ENCODE measurements at regions not wholly inside any gene's neighbourhood (a gene's known extent, or its start where the extent isn't known, plus 50 kb on each side); places are given as distances from the start of the nearest gene placed in this dataset.

DNA sequence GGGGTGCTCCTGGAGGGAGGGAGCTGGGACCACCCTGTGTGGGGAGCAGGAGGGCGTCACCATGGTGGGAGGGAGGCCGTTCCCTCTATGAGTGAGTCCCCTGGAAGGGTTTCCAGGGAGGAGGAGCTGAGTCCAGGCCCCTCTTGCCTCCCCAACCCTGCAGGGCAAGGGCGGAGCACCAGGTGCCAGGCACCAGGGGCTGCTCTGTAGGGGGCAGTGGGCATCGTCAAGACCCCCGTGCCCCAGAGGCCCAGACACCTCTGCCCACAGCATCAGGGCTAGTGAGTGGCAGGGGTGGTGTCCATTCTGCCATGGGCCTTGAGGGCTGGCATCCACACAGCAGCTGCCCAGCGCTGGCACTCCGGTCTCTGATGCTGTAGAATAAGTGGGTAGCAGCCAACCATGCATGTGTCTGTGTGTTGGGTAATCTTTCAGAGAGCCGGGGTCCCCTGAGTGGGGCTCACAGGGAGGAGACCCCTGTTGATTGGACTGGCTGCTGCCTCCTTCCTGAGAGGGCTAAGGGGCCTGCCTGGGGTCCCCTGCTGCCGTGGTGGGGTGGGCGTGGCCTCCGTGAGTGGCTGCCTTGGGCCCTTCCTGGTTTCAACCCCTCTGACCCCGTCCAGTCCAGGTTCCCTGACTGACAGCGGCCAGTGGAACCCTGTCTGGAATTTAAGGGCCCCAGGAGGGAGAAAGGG is 72.7 kb upstream of the RNU6ATAC start:
- H3K4me3 ChIP-seq: no peak overlapping the region
- TF ChIP-seq, protein P1, sequence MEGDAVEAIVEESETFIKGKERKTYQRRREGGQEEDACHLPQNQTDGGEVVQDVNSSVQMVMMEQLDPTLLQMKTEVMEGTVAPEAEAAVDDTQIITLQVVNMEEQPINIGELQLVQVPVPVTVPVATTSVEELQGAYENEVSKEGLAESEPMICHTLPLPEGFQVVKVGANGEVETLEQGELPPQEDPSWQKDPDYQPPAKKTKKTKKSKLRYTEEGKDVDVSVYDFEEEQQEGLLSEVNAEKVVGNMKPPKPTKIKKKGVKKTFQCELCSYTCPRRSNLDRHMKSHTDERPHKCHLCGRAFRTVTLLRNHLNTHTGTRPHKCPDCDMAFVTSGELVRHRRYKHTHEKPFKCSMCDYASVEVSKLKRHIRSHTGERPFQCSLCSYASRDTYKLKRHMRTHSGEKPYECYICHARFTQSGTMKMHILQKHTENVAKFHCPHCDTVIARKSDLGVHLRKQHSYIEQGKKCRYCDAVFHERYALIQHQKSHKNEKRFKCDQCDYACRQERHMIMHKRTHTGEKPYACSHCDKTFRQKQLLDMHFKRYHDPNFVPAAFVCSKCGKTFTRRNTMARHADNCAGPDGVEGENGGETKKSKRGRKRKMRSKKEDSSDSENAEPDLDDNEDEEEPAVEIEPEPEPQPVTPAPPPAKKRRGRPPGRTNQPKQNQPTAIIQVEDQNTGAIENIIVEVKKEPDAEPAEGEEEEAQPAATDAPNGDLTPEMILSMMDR (IDR thresholded peaks at IDR 0.05; ENCODE audit: control extremely low read depth, extremely low read depth): no peak
- H3K36me3 ChIP-seq (ENCODE audit: control insufficient read depth in 4 of 4, insufficient read depth in 4 of 4, low read length in 4 of 4): no peaks in the 10 kb centered on the region
- H3K27ac ChIP-seq (ENCODE audit: low read depth in 1 of 2, low read length in 1 of 2): no peak overlapping the region
- ATAC-seq (ENCODE audit: insufficient read depth, low FRiP score) (peak; percentile 5), DNase-seq (no peak)
- H3K4me1 ChIP-seq (ENCODE audit: control insufficient read depth in 5 of 5, insufficient read depth in 5 of 5, low read length in 5 of 5): peaks cover 0 to 34% (median 10%) of the 10 kb centered on the region in 5 donors
- no peaks in the 10 kb centered on the region for H3K27me3 ChIP-seq (ENCODE audit: control insufficient read depth in 3 of 3, insufficient read depth in 3 of 3, low read length in 2 of 3)
- H3K9me3 ChIP-seq (ENCODE audit: control insufficient read depth in 4 of 4, insufficient read depth in 3 of 4, low read length in 3 of 4): no peaks in the 10 kb centered on the region
- H3K9ac ChIP-seq (ENCODE audit: insufficient read depth in 1 of 2, low read length in 2 of 2): no peak overlapping the region
- 86 to 87% methylated on average over 13 of the region's 13 CpGs for WGBS, 2 donors

DNA sequence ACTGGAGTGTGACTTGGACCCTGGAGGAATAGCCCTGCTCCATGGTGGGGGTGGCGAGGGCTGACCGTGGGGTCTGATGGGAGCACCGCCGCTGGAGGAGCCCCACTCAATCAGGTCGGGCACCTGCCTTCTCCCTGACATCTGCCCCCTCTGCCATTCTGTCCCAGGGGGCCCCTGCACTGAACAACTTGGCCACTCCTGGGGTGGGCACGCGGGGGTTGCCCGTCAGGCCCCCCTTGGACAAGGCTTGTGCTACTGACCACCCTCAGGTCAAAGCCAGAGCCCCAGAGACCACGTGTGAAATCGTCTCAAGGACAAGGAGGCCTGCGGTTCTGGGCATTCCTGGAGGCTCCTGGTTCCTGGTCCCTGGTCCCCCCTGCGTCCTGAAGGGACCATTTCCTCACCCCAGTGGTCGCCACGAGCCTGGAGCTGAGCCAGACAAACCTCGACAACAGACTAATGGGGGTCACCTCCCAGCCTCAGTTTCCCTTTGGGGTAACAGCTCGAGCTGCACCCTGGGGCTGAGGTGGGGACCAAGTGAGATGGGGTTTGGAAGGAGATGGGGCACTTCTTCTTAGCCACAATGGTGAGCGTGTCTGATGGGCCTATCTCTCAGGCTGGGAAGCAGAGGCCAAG is 73.4 kb upstream of the RNU6ATAC start:
- Histone ChIP-seq H3K9ac (ENCODE audit: insufficient read depth in 1 of 2, low read length in 2 of 2) (no peak overlapping the region), H3K9me3 (ENCODE audit: control insufficient read depth in 4 of 4, insufficient read depth in 3 of 4, low read length in 3 of 4) (no peaks in the 10 kb centered on the region), H3K4me1 (ENCODE audit: control insufficient read depth in 5 of 5, insufficient read depth in 5 of 5, low read length in 5 of 5) (peaks cover 0 to 36% (median 10%) of the 10 kb centered on the region in 5 donors), H3K4me3 (no peak overlapping the region), H3K27ac (ENCODE audit: low read depth in 1 of 2, low read length in 1 of 2) (no peak overlapping the region), H3K27me3 (ENCODE audit: control insufficient read depth in 3 of 3, insufficient read depth in 3 of 3, low read length in 2 of 3) (no peaks in the 10 kb centered on the region), H3K36me3 (ENCODE audit: control insufficient read depth in 4 of 4, insufficient read depth in 4 of 4, low read length in 4 of 4) (no peaks in the 10 kb centered on the region)
- DNase-seq (no peak), ATAC-seq (ENCODE audit: insufficient read depth, low FRiP score) (no peak)
- TF ChIP-seq, protein P1 (IDR thresholded peaks at IDR 0.05; ENCODE audit: control extremely low read depth, extremely low read depth): no peak
- 85 to 89% methylated on average over 17 of the region's 17 CpGs for whole genome bisulfite sequencing, 2 donors

DNA sequence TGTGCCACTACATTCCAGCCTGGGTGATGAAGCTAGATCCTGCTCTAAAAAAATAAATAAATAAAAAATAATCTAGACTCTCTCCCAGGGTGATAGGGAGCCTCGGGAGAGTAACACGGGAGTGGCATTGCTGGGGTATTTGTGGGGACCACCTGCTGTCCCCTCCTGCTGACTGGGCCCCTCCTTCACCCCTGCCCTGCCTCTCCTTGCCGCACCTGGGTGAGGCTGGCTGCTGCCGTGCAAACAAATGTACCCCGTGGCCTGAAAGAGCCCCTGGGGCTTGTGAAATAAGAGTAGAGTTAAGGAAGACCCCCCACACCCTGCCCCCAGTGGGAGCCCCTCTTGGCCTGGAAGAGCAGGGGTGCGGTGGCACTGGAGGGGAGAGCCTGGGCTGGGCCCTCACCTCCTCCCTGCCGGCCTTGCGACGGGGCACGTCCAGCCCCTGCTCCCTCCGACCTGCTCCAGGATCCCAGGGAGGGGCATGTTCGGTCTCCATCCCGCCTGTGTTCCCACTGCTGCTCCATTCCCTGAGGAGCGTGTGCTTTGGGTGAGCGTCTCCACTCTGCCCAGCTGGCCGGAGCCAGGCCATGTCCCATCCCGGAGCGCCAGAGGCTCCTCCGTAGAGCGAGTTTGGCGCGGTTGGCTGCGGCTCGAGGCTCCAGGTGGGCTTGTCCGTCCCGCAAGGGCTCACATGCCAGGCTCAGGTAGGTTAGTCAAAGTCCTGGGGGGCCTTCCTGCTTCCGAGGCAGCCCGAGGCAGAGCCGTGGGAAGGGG is 75.0 kb upstream of the RNU6ATAC start:
- Histone ChIP-seq H3K4me1 (ENCODE audit: control insufficient read depth in 5 of 5, insufficient read depth in 5 of 5, low read length in 5 of 5) (peaks cover 0 to 38% (median 15%) of the 10 kb centered on the region in 5 donors), H3K9me3 (ENCODE audit: control insufficient read depth in 4 of 4, insufficient read depth in 3 of 4, low read length in 3 of 4) (no peaks in the 10 kb centered on the region), H3K4me3 (no peak overlapping the region), H3K27me3 (ENCODE audit: control insufficient read depth in 3 of 3, insufficient read depth in 3 of 3, low read length in 2 of 3) (peaks cover 0 to 4% (median 0%) of the 10 kb centered on the region in 3 donors), H3K27ac (ENCODE audit: low read depth in 1 of 2, low read length in 1 of 2) (no peak overlapping the region), H3K9ac (ENCODE audit: insufficient read depth in 1 of 2, low read length in 2 of 2) (no peak overlapping the region), H3K36me3 (ENCODE audit: control insufficient read depth in 4 of 4, insufficient read depth in 4 of 4, low read length in 4 of 4) (no peaks in the 10 kb centered on the region)
- WGBS, 2 donors: 92 to 94% methylated on average over 28 to 29 of the region's 29 CpGs
- DNase-seq (no peak), ATAC-seq (ENCODE audit: insufficient read depth, low FRiP score) (no peak)
- TF ChIP-seq, protein P1 (IDR thresholded peaks at IDR 0.05; ENCODE audit: control extremely low read depth, extremely low read depth): no peak
